GM18867 (cell line): ENCODE measurements at regions not wholly inside any gene's neighbourhood (a gene's known extent, or its start where the extent isn't known, plus 50 kb on each side); places are given as distances from the start of the nearest gene placed in this dataset.

Experiments
- ATAC-seq: cut with Tn5 transposase; IDR thresholded peaks from one replicate; pipeline ENCODE4 v1.9.1; 2021; ENCODE audit warnings: mild to moderate bottlenecking, moderate library complexity; ENCODE audit not compliant: unreplicated experiment

DNA sequence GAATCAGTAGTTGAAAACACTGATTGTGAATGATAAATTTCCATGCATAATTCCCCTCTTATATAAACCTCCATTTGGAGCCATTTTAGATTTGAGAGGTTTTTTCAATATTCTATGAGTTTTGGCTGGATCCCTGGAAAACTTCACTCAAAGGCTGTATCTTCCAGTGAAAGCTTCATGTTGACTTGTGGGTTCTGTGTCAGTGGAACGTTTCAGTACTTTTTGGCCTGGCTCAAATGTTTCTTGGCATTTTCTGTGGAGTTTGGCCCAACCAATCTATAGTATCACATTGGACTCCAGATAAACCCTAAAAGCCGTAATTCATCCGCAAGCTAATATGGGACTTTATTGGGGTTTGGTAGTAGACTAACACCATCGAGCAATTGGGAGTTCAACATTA, 172.6 kb upstream of the PRPS1L1 start:
- no peak for ATAC-seq

GRCh38 chr7:18200855-18201254, 173.2 kb upstream of the PRPS1L1 start:
- ATAC-seq = no peak

- no peak for ATAC-seq
Observed at GRCh38 chr7:18201350-18201749, 173.7 kb upstream of the PRPS1L1 start.

DNA sequence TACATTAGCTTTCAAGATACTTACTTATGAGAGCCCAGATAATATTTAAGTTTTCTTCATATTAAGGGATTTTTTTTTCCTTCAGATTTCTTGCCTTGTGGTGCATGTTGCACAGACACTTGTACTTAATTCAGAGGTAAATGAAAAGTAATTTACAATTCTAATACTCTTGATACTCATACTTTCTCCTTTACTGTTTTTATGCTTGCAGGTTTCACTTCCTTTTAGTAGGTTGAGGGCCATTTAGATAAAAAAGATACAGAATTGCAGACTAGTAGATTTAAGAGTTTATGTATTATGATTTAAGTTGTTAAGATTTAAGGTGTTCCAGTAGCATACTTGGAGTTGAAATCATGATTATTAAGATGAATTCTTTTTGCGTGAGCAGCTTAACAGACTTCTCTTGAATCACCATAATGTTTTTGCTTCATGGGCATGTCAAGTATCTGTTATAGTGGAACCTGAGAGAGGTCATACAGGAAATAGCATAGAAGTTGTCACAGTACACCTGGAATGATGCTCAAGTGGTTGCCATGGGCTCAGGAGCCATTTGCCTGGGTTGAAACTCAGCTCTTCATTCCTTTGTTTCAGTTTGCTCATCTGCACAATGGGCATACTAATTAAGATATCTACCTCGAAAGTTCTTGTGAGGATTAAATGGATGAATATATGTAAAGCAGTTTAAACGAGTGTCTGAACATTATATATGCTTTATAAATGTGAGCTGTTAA, 174.8 kb upstream of the PRPS1L1 start:
- ATAC-seq = peak; percentile 71

- ATAC-seq = no peak
Observed at GRCh38 chr7:18206331-18206730, 178.7 kb upstream of the PRPS1L1 start.

GRCh38 chr7:18208921-18209320, 181.3 kb upstream of the PRPS1L1 start:
- no peak for ATAC-seq

- no peak for ATAC-seq
Observed at GRCh38 chr7:18210377-18210776, 182.7 kb upstream of the PRPS1L1 start.

GRCh38 chr7:18210788-18211187, 183.1 kb upstream of the PRPS1L1 start:
- no peak for ATAC-seq

- ATAC-seq = no peak
Observed at GRCh38 chr7:18212308-18212707, 184.7 kb upstream of the PRPS1L1 start.

GRCh38 chr7:18212758-18213157, 185.1 kb upstream of the PRPS1L1 start:
- no peak for ATAC-seq

GRCh38 chr7:18213652-18214051, 186.0 kb upstream of the PRPS1L1 start:
- no peak for ATAC-seq

DNA sequence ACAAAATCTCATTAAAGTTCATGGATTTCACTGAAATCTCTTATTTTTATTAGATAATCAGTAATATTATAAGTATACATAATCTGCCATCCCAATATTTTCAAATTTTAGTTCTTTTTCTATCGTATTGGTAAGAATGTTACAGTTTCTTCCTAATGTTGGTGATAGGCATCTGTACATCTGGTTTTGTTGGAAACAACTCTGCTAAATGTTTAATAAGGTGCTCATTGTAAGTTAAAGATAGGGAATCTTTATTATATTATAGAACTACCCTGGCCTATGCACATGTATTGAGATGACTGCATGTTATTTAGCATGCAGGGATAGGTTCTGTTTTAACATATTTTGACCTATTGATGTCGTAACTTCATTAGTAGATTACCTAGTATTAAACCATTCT, 188.6 kb upstream of the PRPS1L1 start:
- ATAC-seq = no peak

DNA sequence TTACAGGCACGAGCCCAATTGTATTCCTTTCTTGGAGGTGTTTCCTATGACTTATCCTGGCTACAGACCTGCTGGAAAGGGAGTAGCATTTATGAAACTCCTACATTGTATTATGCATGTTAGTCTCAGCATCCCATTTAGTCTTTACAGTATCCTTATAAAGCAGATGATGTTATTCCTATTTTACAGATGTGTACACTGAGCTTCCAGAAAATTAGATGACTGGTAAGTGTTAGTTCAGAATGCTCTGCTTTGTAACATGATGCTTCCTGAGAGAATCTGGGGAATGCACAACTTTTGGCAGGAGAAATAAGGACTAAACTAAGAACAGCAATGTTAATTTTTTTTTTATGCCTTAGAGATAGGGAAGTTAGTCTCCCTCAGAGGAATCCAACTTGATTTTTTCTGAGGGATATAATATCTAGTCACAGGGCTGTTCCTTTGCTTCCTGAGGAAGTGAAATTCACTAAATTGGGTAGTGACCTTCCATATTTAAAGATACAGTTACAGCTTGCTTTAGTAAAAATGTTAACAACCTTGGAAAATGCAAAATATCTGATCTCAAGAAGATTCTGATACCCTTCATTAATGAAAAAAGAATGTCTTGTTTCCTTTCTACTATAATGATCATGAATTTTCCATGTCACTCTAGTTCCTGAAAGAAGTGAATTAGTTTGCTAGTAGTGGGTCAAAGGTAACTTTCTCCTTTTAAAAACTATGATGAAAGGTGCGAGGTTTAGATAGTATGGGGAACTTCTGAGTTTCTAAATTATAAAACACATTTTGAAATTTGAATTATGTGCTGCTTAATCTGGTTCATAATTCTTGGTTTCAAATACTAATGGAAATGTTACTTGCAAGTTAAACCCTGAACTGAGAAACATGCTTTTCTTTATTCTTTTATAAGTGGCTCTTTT, 194.0 kb upstream of the PRPS1L1 start:
- ATAC-seq = no peak

GRCh38 chr7:18222636-18223035, 195.0 kb upstream of the PRPS1L1 start:
- no peak for ATAC-seq

GRCh38 chr7:18224138-18224537, 196.5 kb upstream of the PRPS1L1 start:
- no peak for ATAC-seq

- no peak for ATAC-seq
Observed at GRCh38 chr7:18225067-18225466, 197.4 kb upstream of the PRPS1L1 start.

DNA sequence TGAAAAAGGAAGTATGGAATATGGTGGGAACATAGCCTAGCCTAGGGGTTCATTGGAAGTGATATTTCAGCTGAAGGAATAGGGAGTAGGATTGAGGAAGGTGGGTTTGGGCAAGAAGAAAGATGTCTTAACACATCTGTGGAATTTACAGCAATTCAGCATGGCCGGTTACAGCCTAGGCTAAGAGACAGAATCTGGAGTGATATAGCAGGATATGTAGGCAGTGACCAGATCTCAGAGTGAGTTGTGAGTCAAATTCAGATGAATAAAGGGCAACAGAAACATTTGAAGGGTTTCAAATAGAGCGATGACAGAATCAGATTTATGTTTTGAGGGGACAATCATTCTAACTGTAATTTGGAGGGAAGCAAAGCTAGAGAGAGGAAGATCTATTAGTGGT, 199.0 kb upstream of the PRPS1L1 start:
- ATAC-seq = no peak

- ATAC-seq = no peak
Observed at GRCh38 chr7:18228686-18229085, 201.0 kb upstream of the PRPS1L1 start.

DNA sequence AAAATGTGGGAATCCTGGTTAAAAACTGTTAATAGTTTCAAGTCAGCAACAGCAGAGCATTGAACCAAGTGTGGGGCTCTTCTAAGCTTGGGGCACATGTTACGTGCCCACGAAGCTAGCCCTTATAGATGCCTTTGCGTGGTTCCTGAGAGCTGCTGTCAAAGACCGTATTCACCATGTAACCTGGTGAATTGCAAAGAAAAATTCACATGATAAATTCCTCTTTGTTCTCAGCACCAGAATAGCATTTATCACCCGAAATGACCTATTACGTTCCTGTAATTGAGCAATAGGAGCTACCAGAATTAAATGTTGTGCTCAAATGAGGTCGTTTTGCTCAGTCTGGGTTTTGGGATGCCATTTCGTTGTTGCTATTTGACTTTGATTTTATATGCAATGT, 202.6 kb upstream of the PRPS1L1 start:
- ATAC-seq = no peak

DNA sequence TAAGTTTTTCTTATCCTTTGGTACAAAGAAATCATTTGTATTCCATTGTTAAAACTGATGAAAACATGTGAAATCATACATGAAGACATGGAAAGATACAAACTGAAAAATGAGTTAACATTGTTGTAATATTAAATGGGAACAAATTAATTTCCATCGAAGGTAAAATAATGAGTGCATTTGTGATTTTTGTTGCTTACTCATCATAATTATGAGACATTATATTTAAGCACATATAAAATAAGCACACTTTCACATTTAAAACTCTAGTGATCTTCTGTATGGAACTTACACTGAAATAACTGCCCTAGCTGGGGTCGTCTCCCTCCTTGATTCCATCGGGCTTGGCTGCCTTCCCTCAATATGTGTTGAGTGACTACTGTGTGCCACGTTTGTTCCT, 204.2 kb upstream of the PRPS1L1 start:
- no peak for ATAC-seq

DNA sequence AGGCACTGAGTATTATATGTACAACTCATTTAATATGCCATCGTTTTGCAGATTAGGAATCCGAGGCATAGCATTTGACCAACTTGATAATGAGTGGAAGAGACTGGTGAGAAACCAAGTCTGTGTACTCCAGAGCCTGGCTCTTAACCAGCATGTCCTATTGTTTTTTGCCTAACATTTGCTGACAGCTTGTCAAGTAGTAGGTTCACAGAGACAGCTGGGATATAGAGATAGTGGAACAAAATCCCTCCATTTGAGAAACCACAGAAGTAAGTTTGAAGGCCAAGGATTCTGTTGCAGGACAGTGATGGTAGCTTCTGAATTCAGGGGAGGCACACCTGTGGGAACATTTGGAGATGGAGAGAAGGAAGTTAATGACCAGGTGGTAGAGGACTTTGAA, 206.9 kb upstream of the PRPS1L1 start:
- ATAC-seq = no peak

GRCh38 chr7:18235819-18236218, 208.2 kb upstream of the PRPS1L1 start:
- no peak for ATAC-seq
